H9 (cell line): ENCODE measurements at regions not wholly inside any gene's neighbourhood (a gene's known extent, or its start where the extent isn't known, plus 50 kb on each side); places are given as distances from the start of the nearest gene placed in this dataset.

ENCODE experiments used
- DNase-seq: peaks from one replicate; pipeline ENCODE4 v3.0.0-alpha.2; 2017
- H2AFZ ChIP-seq: one replicate; pipeline ENCODE4 v1.6.1; 2013; ENCODE audit warnings: mild to moderate bottlenecking, low read length, control low read depth, moderate library complexity
- H2AK5ac ChIP-seq: 2 replicates; pipeline ENCODE4 v1.6.1; 2013; ENCODE audit warnings: low read length, control low read depth, mixed read lengths; ENCODE audit not compliant: insufficient read length
- H2BK120ac ChIP-seq: one replicate; pipeline ENCODE4 v1.6.1; 2013; ENCODE audit warnings: low read depth, mild to moderate bottlenecking, low read length, control low read depth, inconsistent platforms; ENCODE audit not compliant: poor library complexity, severe bottlenecking
- H2BK12ac ChIP-seq: 2 replicates; pipeline ENCODE4 v1.6.1; 2013; ENCODE audit warnings: low read length, control low read depth, mixed read lengths, low read depth; ENCODE audit not compliant: insufficient read length
- H2BK15ac ChIP-seq: 2 replicates; pipeline ENCODE4 v1.6.1; 2013; ENCODE audit warnings: low read depth, low read length, control low read depth
- H2BK20ac ChIP-seq: one replicate; pipeline ENCODE4 v1.6.1; 2013; ENCODE audit warnings: low read depth, mild to moderate bottlenecking, low read length, control low read depth, inconsistent platforms; ENCODE audit not compliant: poor library complexity, severe bottlenecking
- H2BK5ac ChIP-seq: 2 replicates; pipeline ENCODE4 v1.6.1; 2013; ENCODE audit warnings: low read length, control low read depth, mixed read lengths; ENCODE audit not compliant: insufficient read length
- H3K14ac ChIP-seq: 2 replicates; pipeline ENCODE4 v1.6.1; 2013; ENCODE audit warnings: low read length, control low read depth; ENCODE audit not compliant: insufficient read depth
- H3K18ac ChIP-seq: 2 replicates; pipeline ENCODE4 v1.6.1; 2013; ENCODE audit warnings: low read depth, mild to moderate bottlenecking, mixed read lengths, low read length, control low read depth; ENCODE audit not compliant: insufficient read length
- H3K23ac ChIP-seq: 2 replicates; pipeline ENCODE4 v1.6.1; 2013; ENCODE audit warnings: low read length, control low read depth, mixed read lengths, low read depth; ENCODE audit not compliant: insufficient read length
- H3K23me2 ChIP-seq: 2 replicates; pipeline ENCODE4 v1.6.1; 2013; ENCODE audit warnings: low read depth, mild to moderate bottlenecking, mixed read lengths, low read length, control low read depth; ENCODE audit not compliant: insufficient read length, poor library complexity, severe bottlenecking
- H3K27ac ChIP-seq: 2 replicates; pipeline ENCODE4 v1.5.1; 2013; ENCODE audit warnings: low read length, control low read depth, mixed read lengths, low read depth; ENCODE audit not compliant: insufficient read length
- H3K27me3 ChIP-seq: 2 replicates; pipeline ENCODE4 v1.6.1; 2013; ENCODE audit warnings: low read length, control low read depth, inconsistent platforms; ENCODE audit not compliant: insufficient read depth
- H3K4ac ChIP-seq: 2 replicates; pipeline ENCODE4 v1.6.1; 2013; ENCODE audit warnings: low read depth, mild to moderate bottlenecking, control low read depth, inconsistent platforms, low read length, moderate library complexity
- H3K4me1 ChIP-seq: 2 replicates; pipeline ENCODE4 v1.6.1; 2013; ENCODE audit warnings: low read length, control low read depth, inconsistent platforms; ENCODE audit not compliant: insufficient read depth
- H3K4me2 ChIP-seq: 2 replicates; pipeline ENCODE4 v1.6.1; 2013; ENCODE audit warnings: low read length, control low read depth, mixed read lengths; ENCODE audit not compliant: insufficient read length, insufficient read depth
- H3K56ac ChIP-seq: 2 replicates; pipeline ENCODE4 v1.6.1; 2013; ENCODE audit warnings: low read depth, mild to moderate bottlenecking, mixed read lengths, low read length, control low read depth; ENCODE audit not compliant: insufficient read length
- H3K79me1 ChIP-seq: 2 replicates; pipeline ENCODE4 v1.6.1; 2013; ENCODE audit warnings: low read depth, mild to moderate bottlenecking, moderate library complexity, low read length, control low read depth, inconsistent platforms; ENCODE audit not compliant: insufficient read depth, poor library complexity, severe bottlenecking
- H3K79me2 ChIP-seq: 2 replicates; pipeline ENCODE4 v1.6.1; 2013; ENCODE audit warnings: low read length, control low read depth, inconsistent platforms; ENCODE audit not compliant: insufficient read depth
- H3K9ac ChIP-seq: 2 replicates; pipeline ENCODE4 v1.6.1; 2013; ENCODE audit warnings: low read length, control low read depth, mixed read lengths; ENCODE audit not compliant: insufficient read length; ENCODE audit errors: extremely low read depth
- H3K9me3 ChIP-seq: one replicate; pipeline ENCODE4 v1.6.1; 2013; ENCODE audit warnings: low read depth, low read length, inconsistent platforms; ENCODE audit not compliant: control insufficient read depth
- H3T11ph ChIP-seq: one replicate; pipeline ENCODE4 v1.6.1; 2013; ENCODE audit warnings: mild to moderate bottlenecking, low read length, control low read depth, inconsistent platforms
- H4K20me1 ChIP-seq: one replicate; pipeline ENCODE4 v1.6.1; 2013; ENCODE audit not compliant: control insufficient read depth, insufficient read length, insufficient read depth
- H4K5ac ChIP-seq: 2 replicates; pipeline ENCODE4 v1.6.1; 2013; ENCODE audit warnings: low read depth, mild to moderate bottlenecking, mixed read lengths, low read length, control low read depth; ENCODE audit not compliant: insufficient read length
- H4K8ac ChIP-seq: replicated peaks from 2 replicates; pipeline ENCODE4 v1.6.1; 2013; ENCODE audit warnings: low read length, control low read depth, mixed read lengths, low read depth; ENCODE audit not compliant: insufficient read length
- H4K91ac ChIP-seq: 2 replicates; pipeline ENCODE4 v1.6.1; 2013; ENCODE audit warnings: low read depth, mild to moderate bottlenecking, moderate library complexity, mixed read lengths, low read length, control low read depth; ENCODE audit not compliant: insufficient read length
- H3K27ac Mint-ChIP-seq, 3 experiments: 2 replicates in 2 of 3; 3 replicates in 1 of 3; pipeline ENCODE4 v1.8.0; 2020 to 2021; ENCODE audit warnings: mixed read lengths in 3 of 3, mild to moderate bottlenecking in 1 of 3, moderate library complexity in 1 of 3
- H3K27me3 Mint-ChIP-seq: 2 replicates; pipeline ENCODE4 v1.8.0; 2021; ENCODE audit warnings: low read depth, mild to moderate bottlenecking, moderate library complexity, mixed read lengths
- H3K36me3 Mint-ChIP-seq, 3 experiments: 2 replicates in 2 of 3; 3 replicates in 1 of 3; pipeline ENCODE4 v1.8.0; 2020 to 2021; ENCODE audit warnings: low read depth in 3 of 3, mixed read lengths in 3 of 3; ENCODE audit not compliant: insufficient read depth in 1 of 3
- H3K4me1 Mint-ChIP-seq, 2 experiments: 2 replicates each; pipeline ENCODE4 v1.8.0; 2020; ENCODE audit warnings: mixed read lengths in 2 of 2
- H3K4me3 Mint-ChIP-seq, 2 experiments: 2 replicates in 1 of 2; 3 replicates in 1 of 2; pipeline ENCODE4 v1.8.0; 2020 to 2021; ENCODE audit warnings: mild to moderate bottlenecking in 2 of 2, mixed read lengths in 2 of 2, moderate library complexity in 1 of 2
- H3K9me3 Mint-ChIP-seq, 2 experiments: 2 replicates in 1 of 2; 3 replicates in 1 of 2; pipeline ENCODE4 v1.8.0; 2020; ENCODE audit warnings: mild to moderate bottlenecking in 2 of 2, mixed read lengths in 2 of 2, moderate library complexity in 1 of 2
- CTCF ChIP-seq: fragments of 200-600 bp; sonication (generic); conservative IDR thresholded peaks from 3 replicates; pipeline ENCODE4 v1.8.0; 2021; ENCODE audit warnings: antibody characterized with exemption, mild to moderate bottlenecking
- WGBS: extraction: QIAGEN DNeasy Blood & Tissue Kit; methylation state at CpG from one replicate; pipeline ENCODE4 v1.1.7; 2013; ENCODE audit warnings: missing lambda C conversion rate, low lambda C conversion rate, mixed read lengths; ENCODE audit not compliant: insufficient read length; ENCODE audit errors: extremely low coverage; 5-methylcytosine and 5-hydroxymethylcytosine counted together

GRCh38 chr7:46156853-46157252 is 235.8 kb upstream of the IGFBP3 start:
- no peaks in the 10 kb centered on the region for H3K79me2 ChIP-seq
- no peak overlapping the region for H3K18ac ChIP-seq
- H4K8ac ChIP-seq: no peak overlapping the region
- H3K4me2 ChIP-seq: no peak overlapping the region
- H2AK5ac ChIP-seq: no peak overlapping the region
- no peak overlapping the region for H3T11ph ChIP-seq
- no peak overlapping the region for H3K4ac ChIP-seq
- H4K5ac ChIP-seq: no peak overlapping the region
- H3K14ac ChIP-seq: no peak overlapping the region
- H3K36me3 Mint-ChIP-seq: no peaks in the 10 kb centered on the region; a peak in 1 of 7 replicates
- no peak overlapping the region for H2BK12ac ChIP-seq
- H2BK20ac ChIP-seq: no peak overlapping the region
- no peaks in the 10 kb centered on the region for H3K27me3 ChIP-seq
- H3K4me3 Mint-ChIP-seq: no peak overlapping the region
- WGBS: no CpG with 5 or more reads among the region's 2 CpGs
- no peaks in the 10 kb centered on the region for H3K9me3 ChIP-seq
- no peak overlapping the region for H2AFZ ChIP-seq
- H3K27ac Mint-ChIP-seq: no peak overlapping the region
- no peaks in the 10 kb centered on the region for H4K20me1 ChIP-seq
- H2BK120ac ChIP-seq: no peak overlapping the region
- no peak overlapping the region for H3K9ac ChIP-seq
- no peak overlapping the region for H3K23ac ChIP-seq
- no peak overlapping the region for H4K91ac ChIP-seq
- H3K27ac ChIP-seq: no peak overlapping the region
- H3K79me1 ChIP-seq: no peaks in the 10 kb centered on the region
- no peak overlapping the region for H2BK15ac ChIP-seq
- no peak for TF ChIP-seq CTCF
- no peak for DNase-seq
- H3K4me1 ChIP-seq: no peaks in the 10 kb centered on the region
- no peak overlapping the region for H2BK5ac ChIP-seq
- peaks cover 10% of the 10 kb centered on the region in 2 experiments for H3K4me1 Mint-ChIP-seq
- no peaks in the 10 kb centered on the region for H3K23me2 ChIP-seq
- H3K56ac ChIP-seq: no peak overlapping the region
- no peaks in the 10 kb centered on the region for H3K9me3 Mint-ChIP-seq
- no peaks in the 10 kb centered on the region; the same call in 1 of the 2 replicates for H3K27me3 Mint-ChIP-seq
